ENCODE measurements at regions not wholly inside any gene's neighbourhood (a gene's known extent, or its start where the extent isn't known, plus 50 kb on each side); places are given as distances from the start of the nearest gene placed in this dataset.

DNA sequence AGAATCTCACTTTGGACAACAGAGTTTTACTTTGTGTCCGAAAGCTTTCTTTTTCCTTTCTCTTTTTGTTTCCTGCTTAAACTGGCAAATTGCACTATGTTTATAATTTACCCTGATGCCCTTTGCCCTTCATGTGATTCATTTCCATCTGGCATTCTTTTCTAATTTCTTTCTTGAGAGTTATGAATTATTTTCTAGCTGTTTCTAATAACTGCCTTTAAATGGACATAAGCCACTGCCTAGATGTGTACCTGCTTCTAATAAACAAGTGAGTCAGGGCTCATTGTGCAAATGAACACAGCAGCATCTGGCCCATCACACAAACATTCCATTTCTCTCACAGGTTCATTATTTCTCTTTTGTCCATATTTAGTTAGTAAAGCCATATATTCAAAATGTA, 242.3 kb upstream of the GPRIN3 start:
- Histone ChIP-seq H2AFZ (replicated peaks) (no peak overlapping the region), H3K27me3 (no peaks in the 10 kb centered on the region), H3F3A (ENCODE audit: low read depth) (no peaks in the 10 kb centered on the region), H3K36me3 (no peaks in the 10 kb centered on the region), H3K4me1 (no peaks in the 10 kb centered on the region), H4K20me1 (ENCODE audit: low read depth) (no peaks in the 10 kb centered on the region), H3K79me2 (ENCODE audit: low read depth) (no peaks in the 10 kb centered on the region), H3K27ac (no peak overlapping the region), H3K4me2 (no peak overlapping the region), H3K4me3 (no peak overlapping the region), H3K9me3 (ENCODE audit: low read depth) (no peaks in the 10 kb centered on the region), H3K9ac (no peak overlapping the region)
- H3K27me3 Mint-ChIP-seq (ENCODE audit: insufficient read depth, low read depth), result no peaks in the 10 kb centered on the region
- TF ChIP-seq, protein P1, sequence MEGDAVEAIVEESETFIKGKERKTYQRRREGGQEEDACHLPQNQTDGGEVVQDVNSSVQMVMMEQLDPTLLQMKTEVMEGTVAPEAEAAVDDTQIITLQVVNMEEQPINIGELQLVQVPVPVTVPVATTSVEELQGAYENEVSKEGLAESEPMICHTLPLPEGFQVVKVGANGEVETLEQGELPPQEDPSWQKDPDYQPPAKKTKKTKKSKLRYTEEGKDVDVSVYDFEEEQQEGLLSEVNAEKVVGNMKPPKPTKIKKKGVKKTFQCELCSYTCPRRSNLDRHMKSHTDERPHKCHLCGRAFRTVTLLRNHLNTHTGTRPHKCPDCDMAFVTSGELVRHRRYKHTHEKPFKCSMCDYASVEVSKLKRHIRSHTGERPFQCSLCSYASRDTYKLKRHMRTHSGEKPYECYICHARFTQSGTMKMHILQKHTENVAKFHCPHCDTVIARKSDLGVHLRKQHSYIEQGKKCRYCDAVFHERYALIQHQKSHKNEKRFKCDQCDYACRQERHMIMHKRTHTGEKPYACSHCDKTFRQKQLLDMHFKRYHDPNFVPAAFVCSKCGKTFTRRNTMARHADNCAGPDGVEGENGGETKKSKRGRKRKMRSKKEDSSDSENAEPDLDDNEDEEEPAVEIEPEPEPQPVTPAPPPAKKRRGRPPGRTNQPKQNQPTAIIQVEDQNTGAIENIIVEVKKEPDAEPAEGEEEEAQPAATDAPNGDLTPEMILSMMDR (IDR thresholded peaks at IDR 0.05), result no peak
- TF ChIP-seq EZH2 (IDR thresholded peaks at IDR 0.05) (no peak), EZH2phosphoT487 (IDR thresholded peaks at IDR 0.05) (no peak)
- peaks cover 7% of the 10 kb centered on the region for H3K9me3 Mint-ChIP-seq
- H3K36me3 Mint-ChIP-seq, result peaks cover 4% of the 10 kb centered on the region
- no peak for DNase-seq (ENCODE audit: low spot score)
- no peak overlapping the region for H3K4me3 Mint-ChIP-seq
- no peak overlapping the region for H3K27ac Mint-ChIP-seq
- no peaks in the 10 kb centered on the region for H3K4me1 Mint-ChIP-seq

DNA sequence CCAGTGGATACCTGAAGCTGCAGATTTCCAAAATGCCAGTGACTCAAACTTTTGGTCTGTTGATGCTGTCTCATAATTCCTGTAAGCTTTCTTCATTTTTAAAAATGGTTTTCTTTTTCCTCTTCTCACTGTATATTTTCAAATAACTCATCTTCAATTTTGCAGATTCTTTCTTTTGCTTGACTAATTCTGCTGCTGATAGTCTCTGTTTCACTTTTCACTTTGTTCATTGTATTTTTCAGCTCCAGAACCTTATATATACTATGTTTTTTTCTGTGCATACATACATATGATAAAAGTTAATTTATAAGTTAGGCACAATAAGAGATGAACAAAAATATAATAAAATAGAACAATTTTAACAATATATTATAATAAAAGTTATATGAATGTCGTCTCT, 237.7 kb upstream of the GPRIN3 start:
- Histone ChIP-seq H3K36me3 (no peaks in the 10 kb centered on the region), H3K4me3 (no peak overlapping the region), H3K9me3 (ENCODE audit: low read depth) (no peaks in the 10 kb centered on the region), H3K27me3 (no peaks in the 10 kb centered on the region), H3F3A (ENCODE audit: low read depth) (no peaks in the 10 kb centered on the region), H2AFZ (replicated peaks) (no peak overlapping the region), H4K20me1 (ENCODE audit: low read depth) (no peaks in the 10 kb centered on the region), H3K4me2 (no peak overlapping the region), H3K27ac (no peak overlapping the region), H3K4me1 (peaks cover 3% of the 10 kb centered on the region), H3K79me2 (ENCODE audit: low read depth) (no peaks in the 10 kb centered on the region), H3K9ac (no peak overlapping the region)
- no peak for DNase-seq (ENCODE audit: low spot score)
- Mint-ChIP-seq H3K4me3 (no peak overlapping the region), H3K9me3 (peaks cover 19% of the 10 kb centered on the region), H3K4me1 (peaks cover 6% of the 10 kb centered on the region), H3K36me3 (peaks cover 4% of the 10 kb centered on the region), H3K27me3 (ENCODE audit: insufficient read depth, low read depth) (no peaks in the 10 kb centered on the region), H3K27ac (no peak overlapping the region)
- TF ChIP-seq EZH2 (IDR thresholded peaks at IDR 0.05), result no peak
- TF ChIP-seq, protein P1 (IDR thresholded peaks at IDR 0.05), result no peak
- no peak for TF ChIP-seq EZH2phosphoT487 (IDR thresholded peaks at IDR 0.05)

DNA sequence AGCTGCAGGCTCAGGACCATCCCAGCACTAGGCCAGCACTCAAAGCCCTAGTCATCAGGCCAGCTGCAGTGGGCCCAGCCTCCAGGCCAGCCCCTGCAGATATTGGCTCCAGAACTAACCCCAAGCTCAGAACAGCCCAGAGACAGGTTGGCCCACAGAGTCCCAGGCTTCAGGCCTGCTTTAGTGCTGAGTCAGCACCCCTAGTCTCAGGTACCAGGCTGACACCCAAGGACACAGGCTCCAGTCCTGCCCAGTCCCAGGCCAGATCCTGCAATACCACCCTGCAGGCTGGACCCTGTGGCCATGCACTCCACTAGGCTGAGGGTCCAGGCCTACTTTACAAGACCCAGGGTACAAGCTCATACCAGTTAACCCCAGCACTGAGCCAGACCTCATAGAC, 234.4 kb upstream of the GPRIN3 start:
- peaks cover 15% of the 10 kb centered on the region for H3K4me1 Mint-ChIP-seq

More for the DNA sequence above, 234.4 kb upstream of the GPRIN3 start:
- H3K9me3 ChIP-seq (ENCODE audit: low read depth), result no peaks in the 10 kb centered on the region
- Mint-ChIP-seq H3K27ac (no peak overlapping the region), H3K27me3 (ENCODE audit: insufficient read depth, low read depth) (no peaks in the 10 kb centered on the region), H3K9me3 (peaks cover 17% of the 10 kb centered on the region), H3K36me3 (no peaks in the 10 kb centered on the region), H3K4me3 (no peak overlapping the region)
- TF ChIP-seq EZH2 (IDR thresholded peaks at IDR 0.05) (no peak), EZH2phosphoT487 (IDR thresholded peaks at IDR 0.05) (no peak)
- TF ChIP-seq, protein P1 (IDR thresholded peaks at IDR 0.05), result no peak
- H2AFZ ChIP-seq (replicated peaks), result no peak overlapping the region
- no peak overlapping the region for H3K9ac ChIP-seq
- H3K36me3 ChIP-seq, result no peaks in the 10 kb centered on the region
- H3K27me3 ChIP-seq, result no peaks in the 10 kb centered on the region
- DNase-seq (ENCODE audit: low spot score), result no peak
- H3K79me2 ChIP-seq (ENCODE audit: low read depth), result no peaks in the 10 kb centered on the region
- no peaks in the 10 kb centered on the region for H4K20me1 ChIP-seq (ENCODE audit: low read depth)
- H3F3A ChIP-seq (ENCODE audit: low read depth), result no peaks in the 10 kb centered on the region
- no peak overlapping the region for H3K4me2 ChIP-seq
- H3K4me3 ChIP-seq, result no peak overlapping the region
- no peak overlapping the region for H3K27ac ChIP-seq
- peaks cover 9% of the 10 kb centered on the region for H3K4me1 ChIP-seq

Measured in neural progenitor cell (in vitro differentiated cells).